ENCODE measurements at regions not wholly inside any gene's neighbourhood (a gene's known extent, or its start where the extent isn't known, plus 50 kb on each side); places are given as distances from the start of the nearest gene placed in this dataset.

GRCh38 chr13:50685491-50685890 lies 158.0 kb downstream of the DLEU7 start:
- TF ChIP-seq CTCF (conservative IDR thresholded peaks at IDR 0.05; ENCODE audit: low read depth, low read length) (no peak), RCOR1 (IDR thresholded peaks at IDR 0.05; ENCODE audit: insufficient replicate concordance, low read length) (no peak), MXI1 (IDR thresholded peaks at IDR 0.05; ENCODE audit: borderline replicate concordance, low read depth, low read length) (no peak), RFX5 (IDR thresholded peaks at IDR 0.05; ENCODE audit: low read depth, low read length) (no peak), CEBPB (IDR thresholded peaks at IDR 0.05; ENCODE audit: low read depth, low read length) (no peak), POLR2A (IDR thresholded peaks at IDR 0.05; ENCODE audit: low read depth, low read length) (no peak), RAD21 (IDR thresholded peaks at IDR 0.05; ENCODE audit: low read length) (no peak)
- no peaks in the 10 kb centered on the region for H3K79me1 ChIP-seq (ENCODE audit: low read depth in 1 of 2, low read length in 2 of 2)
- dilution Hi-C loops (cut with HindIII; ENCODE audit: low sequenced_read_pairs, unreplicated experiment) (no loop called here), intact Hi-C loops (cut with micrococcal nuclease) (no loop called here), in situ Hi-C loops (cut with MboI; ENCODE audit: low sequenced_read_pairs) (no loop called here)
- H2AK9ac ChIP-seq (replicated peaks; ENCODE audit: low read depth, low read length, poor library complexity): no peak overlapping the region
- no peak overlapping the region for H3K4me3 ChIP-seq (ENCODE audit: insufficient read depth, low read depth, low read length)
- H3K4me2 ChIP-seq (ENCODE audit: low read depth, low read length): no peak overlapping the region
- H4K5ac ChIP-seq (ENCODE audit: low read depth, low read length): no peak overlapping the region
- no peak overlapping the region for H3K4ac ChIP-seq (ENCODE audit: low read depth, low read length)
- no CpG with 5 or more reads among the region's 3 CpGs for WGBS, 2 experiments (ENCODE audit: extremely low coverage in 2 of 2, insufficient read length in 1 of 2)
- ATAC-seq (ENCODE audit: low read depth): no peak
- H3K14ac ChIP-seq (replicated peaks; ENCODE audit: low read depth, low read length): no peak overlapping the region
- no peak overlapping the region for H2AK5ac ChIP-seq (ENCODE audit: low read depth, low read length)
- H4K8ac ChIP-seq (ENCODE audit: low read depth in 2 of 2, low read length in 2 of 2): no peak overlapping the region
- no peak overlapping the region for H2BK120ac ChIP-seq (ENCODE audit: low read depth, low read length)
- no peak overlapping the region for H2BK5ac ChIP-seq (ENCODE audit: low read depth, low read length, poor library complexity, severe bottlenecking)
- H3K9ac ChIP-seq (ENCODE audit: low read depth, low read length): no peak overlapping the region
- no peaks in the 10 kb centered on the region for H3K9me3 ChIP-seq (ENCODE audit: control insufficient read depth, insufficient read depth, low read length)
- no peak overlapping the region for H3K23ac ChIP-seq (ENCODE audit: low read depth, low read length)
- peaks cover 20% of the 10 kb centered on the region for H3K27me3 ChIP-seq (ENCODE audit: control insufficient read depth, insufficient read depth, low read length)
- H3K9me1 ChIP-seq (ENCODE audit: insufficient read depth, low read length): no peaks in the 10 kb centered on the region
- H3K56ac ChIP-seq (ENCODE audit: extremely low read depth, insufficient read depth, low read length): no peak overlapping the region
- no peak overlapping the region for H4K91ac ChIP-seq (ENCODE audit: insufficient read depth, low read depth, low read length)
- H3K18ac ChIP-seq (ENCODE audit: low read depth, low read length): no peak overlapping the region
- H2BK20ac ChIP-seq (ENCODE audit: low read depth, low read length): no peak overlapping the region
- ChIA-PET POLR2A (ENCODE audit: unreplicated experiment) (interaction anchor here (0.8 kb wide), 1 partner anchor 34 kb away, joined by 5 read pairs; no protein-coding TSS in a partner anchor), CTCF (interaction anchor here (0.6 kb wide), 1 partner anchor 341 kb away, joined by 3 read pairs; no protein-coding TSS in a partner anchor)
- H4K20me1 ChIP-seq (ENCODE audit: insufficient read depth, low read length): no peaks in the 10 kb centered on the region
- no peaks in the 10 kb centered on the region for H3K36me3 ChIP-seq (ENCODE audit: control insufficient read depth, insufficient read depth, low read length)
- no peak for DNase-seq
- H2AFZ ChIP-seq (replicated peaks; ENCODE audit: low read length, poor library complexity): no peak overlapping the region
- no TSS peak for BruUV-seq (replicated peaks)
- H2BK15ac ChIP-seq (ENCODE audit: low read depth, low read length): no peak overlapping the region
- H3K27ac ChIP-seq (ENCODE audit: insufficient read depth, low read length): no peak overlapping the region
- H3K4me1 ChIP-seq (ENCODE audit: control insufficient read depth, insufficient read depth, low read length): no peaks in the 10 kb centered on the region
